Ovary (tissue), 7 donors: ENCODE measurements at regions not wholly inside any gene's neighbourhood (a gene's known extent, or its start where the extent isn't known, plus 50 kb on each side); places are given as distances from the start of the nearest gene placed in this dataset.

Experiments
- DNase-seq, 5 donors: peaks; one replicate each; pipeline ENCODE4 v3.0.0-alpha.2; 2019 to 2020
- H3K27ac ChIP-seq, 2 donors: fragments of 200-600 bp; one replicate each; pipeline versions ENCODE4 v1.5.1 to v1.8.0; 2019 to 2022
- H3K27me3 ChIP-seq: fragments of 200-600 bp; one replicate; pipeline ENCODE4 v1.8.0; 2022
- H3K36me3 ChIP-seq: fragments of 200-600 bp; sonication (generic); one replicate; pipeline ENCODE4 v1.5.1; 2019
- H3K4me1 ChIP-seq: one replicate; pipeline ENCODE4 v1.8.1; 2013; ENCODE audit warnings: mild to moderate bottlenecking, moderate library complexity; ENCODE audit not compliant: insufficient read depth
- H3K4me3 ChIP-seq: fragments of 200-600 bp; sonication (generic); one replicate; pipeline ENCODE4 v1.5.1; 2017
- H3K9me3 ChIP-seq, 2 donors: fragments of 200-600 bp in 1 of 2; sonication (generic) in 1 of 2; one replicate each; pipeline versions ENCODE4 v1.5.1 to v1.8.1; 2013 to 2019; ENCODE audit warnings: mild to moderate bottlenecking in 1 of 2, moderate library complexity in 1 of 2
- EP300 ChIP-seq: sonication (generic); formaldehyde crosslinking; IDR thresholded peaks from one replicate; pipeline ENCODE4 v1.6.1; 2017; ENCODE audit warnings: antibody characterized with exemption
- POLR2A ChIP-seq: fragments of 450-650 bp; IDR thresholded peaks from one replicate; pipeline ENCODE4 v1.6.1; 2017; ENCODE audit warnings: antibody characterized with exemption, mild to moderate bottlenecking, moderate library complexity
- WGBS, 3 donors: extraction: QIAGEN DNeasy Blood & Tissue Kit in 1 of 3; methylation state at CpG; one replicate each; pipeline versions ENCODE4 v1.1.5 to v1.1.7; 2013 to 2017; 5-methylcytosine and 5-hydroxymethylcytosine counted together
- intact Hi-C, 4 donors: fragments of 100-400 bp; cut with DNase I; formaldehyde crosslinking; loops; one replicate each; pipeline versions ENCODE4 v1.11.0 to v1.15.1; 2022 to 2023
- TF ChIP-seq, protein P1 (sequence below), 3 donors: fragments of 450-650 bp in 2 of 3; fragments of 200-600 bp in 1 of 3; IDR thresholded peaks; one replicate each; pipeline versions ENCODE4 v1.5.1 to v1.8.0; 2016 to 2022; ENCODE audit warnings: antibody characterized with exemption in 3 of 3, mild to moderate bottlenecking in 1 of 3
- donor health status: DM: no; HTN: no; CAD: no; lungs with moderate emphysema.
- donor health status: DM: no; HTN: no; CAD: no.
- donor health status: Bipolar disorder and iron deficiency.
- donor health status: DM: no; HTN: no; CAD: no.
- donor health status: DM: yes; HTN: yes; CAD: no.

DNA sequence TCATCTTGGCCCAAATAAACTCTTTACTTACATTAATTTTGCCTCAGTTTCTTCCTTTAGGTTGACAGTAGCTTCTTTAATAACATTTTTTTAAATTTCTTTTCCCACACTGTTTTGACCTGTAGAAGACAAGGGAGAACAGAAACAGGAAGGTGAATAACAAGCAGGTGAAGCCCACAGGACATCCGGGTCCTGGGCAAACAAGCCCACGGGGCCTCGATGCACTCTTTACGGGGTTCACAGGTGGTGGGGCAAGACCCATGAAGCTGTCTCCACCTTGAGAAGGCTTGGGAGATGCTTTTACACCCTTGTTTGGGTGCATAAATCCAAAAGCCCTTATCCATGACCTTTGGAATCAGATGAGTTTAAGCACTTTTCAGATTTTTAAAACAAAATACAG lies 301.0 kb upstream of the MGAT5 start:
- TF ChIP-seq POLR2A = no peak
- WGBS, 3 donors = 89 to 94% (median 92%) methylated on average over 4 of the region's 4 CpGs
- H3K27ac ChIP-seq = no peak overlapping the region
- DNase-seq = no peak
- H3K36me3 ChIP-seq = no peaks in the 10 kb centered on the region
- no peak overlapping the region for H3K4me3 ChIP-seq
- H3K27me3 ChIP-seq = no peaks in the 10 kb centered on the region
- intact Hi-C loops = no loop called here
- no peaks in the 10 kb centered on the region for H3K4me1 ChIP-seq
- no peaks in the 10 kb centered on the region for H3K9me3 ChIP-seq

DNA sequence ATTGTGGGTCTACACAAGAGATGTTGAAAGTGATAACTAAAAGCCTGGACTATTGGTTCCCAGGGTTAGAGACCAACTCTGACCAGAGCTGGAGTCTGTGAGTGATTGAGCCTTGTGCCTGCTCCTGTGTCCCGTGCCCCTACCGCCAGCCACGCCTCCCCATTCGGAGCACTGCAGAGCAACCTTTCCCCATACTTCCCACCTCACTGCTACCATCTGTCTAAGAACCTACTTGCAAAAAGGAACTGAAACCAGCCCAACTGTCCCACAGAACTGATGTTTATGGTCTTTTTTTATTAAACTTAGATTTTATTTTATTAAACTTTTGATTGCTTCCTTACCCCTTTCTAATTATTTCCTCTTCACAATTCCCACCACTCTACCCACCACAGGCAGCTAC lies 300.3 kb upstream of the MGAT5 start:
- H3K36me3 ChIP-seq = no peaks in the 10 kb centered on the region
- no peak for DNase-seq
- H3K27me3 ChIP-seq = no peaks in the 10 kb centered on the region
- intact Hi-C loops = no loop called here
- WGBS, 3 donors = 81 to 91% (median 86%) methylated on average over 4 of the region's 4 CpGs
- no peak overlapping the region for H3K27ac ChIP-seq
- H3K9me3 ChIP-seq = no peaks in the 10 kb centered on the region
- TF ChIP-seq EP300 = no peak
- TF ChIP-seq, protein P1, sequence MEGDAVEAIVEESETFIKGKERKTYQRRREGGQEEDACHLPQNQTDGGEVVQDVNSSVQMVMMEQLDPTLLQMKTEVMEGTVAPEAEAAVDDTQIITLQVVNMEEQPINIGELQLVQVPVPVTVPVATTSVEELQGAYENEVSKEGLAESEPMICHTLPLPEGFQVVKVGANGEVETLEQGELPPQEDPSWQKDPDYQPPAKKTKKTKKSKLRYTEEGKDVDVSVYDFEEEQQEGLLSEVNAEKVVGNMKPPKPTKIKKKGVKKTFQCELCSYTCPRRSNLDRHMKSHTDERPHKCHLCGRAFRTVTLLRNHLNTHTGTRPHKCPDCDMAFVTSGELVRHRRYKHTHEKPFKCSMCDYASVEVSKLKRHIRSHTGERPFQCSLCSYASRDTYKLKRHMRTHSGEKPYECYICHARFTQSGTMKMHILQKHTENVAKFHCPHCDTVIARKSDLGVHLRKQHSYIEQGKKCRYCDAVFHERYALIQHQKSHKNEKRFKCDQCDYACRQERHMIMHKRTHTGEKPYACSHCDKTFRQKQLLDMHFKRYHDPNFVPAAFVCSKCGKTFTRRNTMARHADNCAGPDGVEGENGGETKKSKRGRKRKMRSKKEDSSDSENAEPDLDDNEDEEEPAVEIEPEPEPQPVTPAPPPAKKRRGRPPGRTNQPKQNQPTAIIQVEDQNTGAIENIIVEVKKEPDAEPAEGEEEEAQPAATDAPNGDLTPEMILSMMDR (IDR thresholded peaks at IDR 0.05) = no peak
- no peaks in the 10 kb centered on the region for H3K4me1 ChIP-seq
- no peak overlapping the region for H3K4me3 ChIP-seq

DNA sequence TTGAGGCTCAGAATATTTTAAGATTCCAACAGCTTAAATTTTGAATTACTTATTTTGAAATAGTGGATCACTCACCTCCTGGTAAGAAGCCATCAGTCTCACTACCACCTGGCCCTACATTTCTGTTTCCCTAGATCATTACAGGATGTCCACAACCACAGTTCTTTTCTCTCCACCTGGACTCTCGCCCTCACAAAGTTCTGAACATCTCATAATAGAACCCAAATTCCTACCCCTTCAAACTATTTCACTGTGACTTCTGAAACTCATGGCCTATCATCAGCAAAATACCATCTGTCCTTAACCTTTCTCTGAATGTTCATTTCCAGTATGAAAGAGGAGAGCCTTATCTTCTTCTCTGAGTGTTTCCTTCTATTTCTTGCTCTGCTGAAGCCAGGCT lies 299.2 kb upstream of the MGAT5 start:
- Histone ChIP-seq H3K9me3 (no peaks in the 10 kb centered on the region), H3K4me1 (no peaks in the 10 kb centered on the region), H3K4me3 (no peak overlapping the region), H3K27me3 (no peaks in the 10 kb centered on the region), H3K27ac (no peak overlapping the region), H3K36me3 (no peaks in the 10 kb centered on the region)
- intact Hi-C loops = no loop called here
- TF ChIP-seq EP300 (no peak), POLR2A (no peak)
- TF ChIP-seq, protein P1 (IDR thresholded peaks at IDR 0.05) = no peak
- no peak for DNase-seq
- 68 to 81% (median 76%) methylated on average over 1 of the region's 1 CpG for WGBS, 3 donors

DNA sequence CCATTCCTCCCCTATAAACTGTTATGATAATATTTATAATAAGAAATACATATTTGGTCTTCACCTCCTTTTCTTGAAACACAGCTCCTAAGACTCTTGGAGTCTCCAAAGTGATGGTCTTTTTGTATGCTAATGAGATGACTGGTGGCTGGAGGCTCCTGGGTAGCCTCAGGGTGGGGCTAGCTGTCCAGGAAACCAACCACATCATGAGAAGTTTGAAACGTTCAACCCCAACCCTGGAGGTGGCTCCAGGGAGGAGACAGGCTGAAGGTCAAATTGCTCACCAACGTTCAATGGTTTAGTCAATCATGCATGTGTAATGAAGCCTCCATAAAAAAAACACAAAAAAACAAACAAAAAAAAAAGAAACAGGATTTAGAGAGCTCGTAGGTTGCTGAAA lies 298.7 kb upstream of the MGAT5 start:
- no peaks in the 10 kb centered on the region for H3K4me1 ChIP-seq
- DNase-seq = no peak
- 55 to 61% (median 57%) methylated on average over 3 of the region's 3 CpGs for WGBS, 3 donors
- no peaks in the 10 kb centered on the region for H3K9me3 ChIP-seq
- H3K27ac ChIP-seq = no peak overlapping the region
- TF ChIP-seq POLR2A (no peak), EP300 (no peak)
- TF ChIP-seq, protein P1 (IDR thresholded peaks at IDR 0.05) = no peak
- no peaks in the 10 kb centered on the region for H3K36me3 ChIP-seq
- H3K4me3 ChIP-seq = no peak overlapping the region
- intact Hi-C loops = no loop called here
- no peaks in the 10 kb centered on the region for H3K27me3 ChIP-seq

DNA sequence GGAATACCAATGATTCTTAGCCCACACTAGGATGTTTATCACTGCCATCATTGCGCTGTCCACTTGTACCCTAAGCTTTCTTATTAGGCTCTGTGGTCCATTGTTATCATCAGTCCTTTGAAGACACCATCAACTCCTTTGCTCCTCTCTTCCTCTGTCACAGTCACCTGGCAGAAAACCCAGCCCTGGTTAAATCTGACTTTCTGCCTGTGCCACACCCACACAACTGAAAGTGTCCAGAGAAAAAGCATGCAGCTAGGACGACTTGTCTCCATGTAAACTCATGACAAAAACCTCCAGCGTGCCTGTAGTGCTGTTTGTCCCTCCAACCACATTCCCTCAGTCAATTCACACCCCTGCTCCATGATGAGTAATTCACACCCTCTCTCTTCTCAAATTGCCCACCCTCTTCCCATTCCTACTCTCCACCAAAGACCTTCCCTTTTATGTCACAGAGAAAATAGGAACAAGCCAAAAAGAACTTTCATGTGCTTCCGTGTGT lies 297.4 kb upstream of the MGAT5 start:
- no peak for DNase-seq
- Histone ChIP-seq H3K9me3 (no peaks in the 10 kb centered on the region), H3K27me3 (no peaks in the 10 kb centered on the region), H3K36me3 (no peaks in the 10 kb centered on the region), H3K4me3 (no peak overlapping the region), H3K4me1 (no peaks in the 10 kb centered on the region), H3K27ac (no peak overlapping the region)
- TF ChIP-seq EP300 (no peak), POLR2A (no peak)
- TF ChIP-seq, protein P1 (IDR thresholded peaks at IDR 0.05) = no peak
- 41 to 76% (median 49%) methylated on average over 4 of the region's 4 CpGs for WGBS, 3 donors
- intact Hi-C loops = no loop called here
